HG03442 (cell line): ENCODE measurements at regions not wholly inside any gene's neighbourhood (a gene's known extent, or its start where the extent isn't known, plus 50 kb on each side); places are given as distances from the start of the nearest gene placed in this dataset.
A peak's percentile ranks its signal among the peaks of the same experiment; 100 is the strongest.
"Not testable (repeated sequence)": the region's sequence is repeated elsewhere in the genome, so short reads cannot be mapped to it uniquely, and the experiment has no call there.

Experiments used
- ATAC-seq: cut with Tn5 transposase; IDR thresholded peaks from one replicate; pipeline ENCODE4 v1.9.1; 2021; ENCODE audit warnings: mild to moderate bottlenecking, moderate library complexity; ENCODE audit not compliant: unreplicated experiment

- no peak for ATAC-seq
These were observed 134.9 kb upstream of the NRIP1 start for GRCh38 chr21:15199414-15200383.

GRCh38 chr21:15203740-15204139 is 138.9 kb upstream of the NRIP1 start:
- ATAC-seq: no peak

GRCh38 chr21:15204140-15204969 is 139.6 kb upstream of the NRIP1 start:
- no peak for ATAC-seq

GRCh38 chr21:15204970-15205286 is 140.1 kb upstream of the NRIP1 start:
- no peak for ATAC-seq

- peak; percentile 90 for ATAC-seq
These were observed 141.7 kb upstream of the NRIP1 start for GRCh38 chr21:15206514-15206913.

- no peak for ATAC-seq
These were observed 142.4 kb upstream of the NRIP1 start for GRCh38 chr21:15207231-15207630.

GRCh38 chr21:15207635-15208370 is 143.0 kb upstream of the NRIP1 start:
- ATAC-seq: no peak

- no peak for ATAC-seq
These were observed 144.0 kb upstream of the NRIP1 start for GRCh38 chr21:15208786-15209185.

GRCh38 chr21:15209224-15209623 is 144.4 kb upstream of the NRIP1 start:
- ATAC-seq: no peak

- no peak for ATAC-seq
These were observed 145.5 kb upstream of the NRIP1 start for GRCh38 chr21:15210235-15210678.

GRCh38 chr21:15211491-15212133 is 146.8 kb upstream of the NRIP1 start:
- ATAC-seq: no peak

- ATAC-seq: no peak
These were observed 147.4 kb upstream of the NRIP1 start for GRCh38 chr21:15212206-15212605.

- ATAC-seq: not testable (repeated sequence)
These were observed 153.7 kb upstream of the NRIP1 start for GRCh38 chr21:15218476-15218875.

GRCh38 chr21:15219039-15219438 is 154.2 kb upstream of the NRIP1 start:
- ATAC-seq: no peak

GRCh38 chr21:15219894-15220293 is 155.1 kb upstream of the NRIP1 start:
- no peak for ATAC-seq

GRCh38 chr21:15221799-15222386 is 157.1 kb upstream of the NRIP1 start:
- ATAC-seq: no peak

- no peak for ATAC-seq
These were observed 157.9 kb upstream of the NRIP1 start for GRCh38 chr21:15222707-15223106.

- no peak for ATAC-seq
These were observed 159.7 kb upstream of the NRIP1 start for GRCh38 chr21:15224346-15225086.

- no peak for ATAC-seq
These were observed 163.1 kb upstream of the NRIP1 start for GRCh38 chr21:15227919-15228318.

GRCh38 chr21:15229390-15229789 is 164.6 kb upstream of the NRIP1 start:
- ATAC-seq: no peak
